ENCODE measurements at regions not wholly inside any gene's neighbourhood (a gene's known extent, or its start where the extent isn't known, plus 50 kb on each side); places are given as distances from the start of the nearest gene placed in this dataset.
"Not testable (repeated sequence)": the region's sequence is repeated elsewhere in the genome, so short reads cannot be mapped to it uniquely, and the experiment has no call there.

GRCh38 chr17:445839-446238, 93.2 kb upstream of the RPH3AL start, which contains the start of gene RFLNB:
Gene RFLNB, minus strand, starts transcription at chr17:445939.
- not testable (repeated sequence) for DNase-seq (ENCODE audit: low spot score)

GRCh38 chr17:444879-445454, 92.4 kb upstream of the RPH3AL start:
- DNase-seq (ENCODE audit: low spot score): no peak

- DNase-seq (ENCODE audit: low spot score): no peak
Observed at GRCh38 chr17:443109-443508, 90.5 kb upstream of the RPH3AL start.

GRCh38 chr17:441155-441950, 88.7 kb upstream of the RPH3AL start:
- no peak for DNase-seq (ENCODE audit: low spot score)

- no peak for DNase-seq (ENCODE audit: low spot score)
Observed at GRCh38 chr17:438191-438590, 85.6 kb upstream of the RPH3AL start.

GRCh38 chr17:437545-437944, 84.9 kb upstream of the RPH3AL start:
- DNase-seq (ENCODE audit: low spot score): no peak

- no peak for DNase-seq (ENCODE audit: low spot score)
Observed at GRCh38 chr17:436571-436970, 84.0 kb upstream of the RPH3AL start.

GRCh38 chr17:432471-432870, 79.9 kb upstream of the RPH3AL start:
- not testable (repeated sequence) for DNase-seq (ENCODE audit: low spot score)

- DNase-seq (ENCODE audit: low spot score): no peak
Observed at GRCh38 chr17:431494-431893, 78.9 kb upstream of the RPH3AL start.

- DNase-seq (ENCODE audit: low spot score): no peak
Observed at GRCh38 chr17:429589-429988, 77.0 kb upstream of the RPH3AL start.

- no peak for DNase-seq (ENCODE audit: low spot score)
Observed at GRCh38 chr17:428414-428813, 75.8 kb upstream of the RPH3AL start.

GRCh38 chr17:427891-428290, 75.3 kb upstream of the RPH3AL start:
- no peak for DNase-seq (ENCODE audit: low spot score)

GRCh38 chr17:427327-427726, 74.7 kb upstream of the RPH3AL start:
- no peak for DNase-seq (ENCODE audit: low spot score)

- no peak for DNase-seq (ENCODE audit: low spot score)
Observed at GRCh38 chr17:422196-422930, 69.8 kb upstream of the RPH3AL start.

- DNase-seq (ENCODE audit: low spot score): no peak
Observed at GRCh38 chr17:420479-421175, 68.0 kb upstream of the RPH3AL start.

GRCh38 chr17:419073-419735, 66.6 kb upstream of the RPH3AL start:
- DNase-seq (ENCODE audit: low spot score): no peak

- DNase-seq (ENCODE audit: low spot score): no peak
Observed at GRCh38 chr17:418421-418751, 65.8 kb upstream of the RPH3AL start.

- DNase-seq (ENCODE audit: low spot score): no peak
Observed at GRCh38 chr17:417691-418420, 65.2 kb upstream of the RPH3AL start.

GRCh38 chr17:416293-417206, 63.9 kb upstream of the RPH3AL start:
- no peak for DNase-seq (ENCODE audit: low spot score)

All from H4 (cell line).